HCT116 (cell line): ENCODE measurements at regions not wholly inside any gene's neighbourhood (a gene's known extent, or its start where the extent isn't known, plus 50 kb on each side); places are given as distances from the start of the nearest gene placed in this dataset.

Experiments
- ATAC-seq: fragments of 200-7000 bp; cut with Tn5 transposase; 2 replicates; pipeline ENCODE4 v1.9.1; 2020; ENCODE audit warnings: mild to moderate bottlenecking, moderate library complexity
- BruUV-seq: library from RNA; stranded (reverse); fragments of 400-500 nt; replicated peaks from 2 replicates; lab custom pipeline; 2021; lab: Mats Ljungman, UMichigan
- CTCF ChIA-PET: fragments of 300-600 bp; sonication (Branson Sonifier 250); formaldehyde crosslinking; loops from one replicate; lab custom pipeline; 2021; ENCODE audit warnings: antibody characterized with exemption; lab: Charles Lee
- POLR2A ChIA-PET: fragments of 300-600, 350-600 bp; sonication (Branson Sonifier 250); formaldehyde crosslinking; loops from one replicate; lab custom pipeline; 2021; ENCODE audit warnings: antibody characterized with exemption; lab: Charles Lee
- RAD21 ChIA-PET, 2 experiments: fragments of 300-600 bp; sonication (Branson Sonifier 250); formaldehyde crosslinking; loops; one replicate each; lab custom pipeline; 2023; ENCODE audit warnings: low total read pairs in 2 of 2; ENCODE audit not compliant: uncharacterized antibody in 2 of 2, unreplicated experiment in 2 of 2, low non-redundant PET in 1 of 2; lab: Charles Lee
- DNase-seq: peaks from one replicate; pipeline ENCODE4 v3.0.0-alpha.2; 2010; ENCODE audit warnings: low read depth, low spot score
- H2AFZ ChIP-seq: fragments of 200-600 bp; shearing (Covaris generic), sonication (generic); 2 replicates; pipeline ENCODE4 v1.6.1; 2017; ENCODE audit warnings: low read depth, mixed run types, mixed read lengths, antibody characterized with exemption, low read length; ENCODE audit not compliant: poor library complexity, severe bottlenecking
- H3K27ac ChIP-seq: 2 replicates; pipeline ENCODE4 v1.5.1; 2012; ENCODE audit warnings: low read depth, low read length
- H3K27me3 ChIP-seq: fragments of 200-600 bp; sonication (generic); 2 replicates; pipeline ENCODE4 v1.6.1; 2016; ENCODE audit warnings: mixed run types, low read length, mixed read lengths; ENCODE audit not compliant: insufficient read depth
- H3K36me3 ChIP-seq, 2 experiments: fragments of 200-500 bp in 1 of 2; fragments of 200-600 bp in 1 of 2; sonication (Bioruptor generic) in 1 of 2; sonication (generic) in 1 of 2; 2 replicates each; pipeline versions ENCODE4 v1.5.1 to v1.6.1; 2014 to 2016; ENCODE audit warnings: low read length in 2 of 2, inconsistent platforms in 1 of 2, mixed read lengths in 1 of 2, mixed run types in 1 of 2; ENCODE audit not compliant: insufficient read depth in 2 of 2, control insufficient read depth in 1 of 2
- H3K4me1 ChIP-seq, 2 experiments: fragments of 200-600 bp in 1 of 2; sonication (generic) in 1 of 2; 2 replicates each; pipeline versions ENCODE4 v1.5.1 to v1.6.1; 2012 to 2017; ENCODE audit warnings: low read length in 2 of 2, inconsistent platforms in 1 of 2, mild to moderate bottlenecking in 1 of 2, mixed read lengths in 1 of 2, mixed run types in 1 of 2, moderate library complexity in 1 of 2; ENCODE audit not compliant: insufficient read depth in 2 of 2, control insufficient read depth in 1 of 2
- H3K4me2 ChIP-seq: fragments of 200-600 bp; sonication (generic); 2 replicates; pipeline ENCODE4 v1.6.1; 2017; ENCODE audit warnings: mixed run types, low read length, mixed read lengths
- H3K4me3 ChIP-seq, 2 experiments: fragments of 200-600 bp in 1 of 2; sonication (generic) in 1 of 2; replicated peaks in 1 of 2; 2 replicates each; pipeline ENCODE4 v1.5.1; 2011 to 2016; ENCODE audit warnings: low read length in 2 of 2, control low read depth in 1 of 2, low read depth in 1 of 2, mild to moderate bottlenecking in 1 of 2, mixed read lengths in 1 of 2, mixed run types in 1 of 2
- H3K79me2 ChIP-seq: fragments of 200-600 bp; sonication (generic); 2 replicates; pipeline ENCODE4 v1.6.1; 2017; ENCODE audit warnings: mild to moderate bottlenecking, mixed run types, low read length, moderate library complexity, mixed read lengths; ENCODE audit not compliant: insufficient read depth
- H3K9ac ChIP-seq: fragments of 200-600 bp; sonication (generic); 2 replicates; pipeline ENCODE4 v1.6.1; 2016; ENCODE audit warnings: low read length, mixed read lengths
- H3K9me2 ChIP-seq: fragments of 200-600 bp; sonication (generic), shearing (Covaris generic); 2 replicates; pipeline ENCODE4 v1.6.1; 2017; ENCODE audit warnings: mixed run types, mild to moderate bottlenecking, moderate library complexity; ENCODE audit not compliant: insufficient read depth
- H3K9me3 ChIP-seq, 2 experiments: fragments of 200-500 bp in 1 of 2; fragments of 200-600 bp in 1 of 2; sonication (Bioruptor generic) in 1 of 2; sonication (generic) in 1 of 2; 2 replicates each; pipeline ENCODE4 v1.6.1; 2014 to 2017; ENCODE audit warnings: low read length in 2 of 2, mixed read lengths in 2 of 2, inconsistent platforms in 1 of 2, low read depth in 1 of 2, mild to moderate bottlenecking in 1 of 2, mixed run types in 1 of 2, moderate library complexity in 1 of 2; ENCODE audit not compliant: control insufficient read depth in 1 of 2, insufficient read depth in 1 of 2
- H4K20me1 ChIP-seq: fragments of 200-600 bp; sonication (generic), shearing (Covaris generic); 2 replicates; pipeline ENCODE4 v1.6.1; 2017; ENCODE audit warnings: mixed run types, mild to moderate bottlenecking, moderate library complexity; ENCODE audit not compliant: insufficient read depth
- CEBPB ChIP-seq: IDR thresholded peaks from 2 replicates; pipeline ENCODE4 v1.6.1; 2012; ENCODE audit warnings: low read depth
- EGR1 ChIP-seq: IDR thresholded peaks from 2 replicates; pipeline ENCODE4 v1.6.1; 2012; ENCODE audit warnings: low read depth
- EZH2 ChIP-seq: fragments of 200-600 bp; sonication (generic); IDR thresholded peaks from 2 replicates; pipeline ENCODE4 v1.6.1; 2017; ENCODE audit warnings: antibody characterized with exemption, mixed run types
- FOSL1 ChIP-seq: IDR thresholded peaks from 2 replicates; pipeline ENCODE4 v1.6.1; 2012; ENCODE audit warnings: low read depth
- POLR2A ChIP-seq: IDR thresholded peaks from 2 replicates; pipeline ENCODE4 v1.7.0; 2011; ENCODE audit warnings: borderline replicate concordance; ENCODE audit not compliant: insufficient read depth, insufficient read length; ENCODE audit errors: extremely low read depth
- RAD21 ChIP-seq: IDR thresholded peaks from 2 replicates; pipeline ENCODE4 v1.6.1; 2012; ENCODE audit warnings: low read depth, mild to moderate bottlenecking
- SIN3A ChIP-seq: IDR thresholded peaks from 2 replicates; pipeline ENCODE4 v1.6.1; 2012; ENCODE audit warnings: low read depth
- TCF7L2 ChIP-seq: IDR thresholded peaks from 2 replicates; pipeline ENCODE4 v1.7.0; 2011; ENCODE audit warnings: borderline replicate concordance, inconsistent platforms; ENCODE audit not compliant: insufficient read depth, insufficient read length; ENCODE audit errors: extremely low read depth
- ZFX ChIP-seq: fragments of 450-650 bp; IDR thresholded peaks from 2 replicates; pipeline ENCODE4 v1.6.1; 2017
- intact Hi-C: fragments of 100-400 bp; cut with micrococcal nuclease; formaldehyde crosslinking; loops from 2 replicates; pipeline ENCODE4 v1.10.0; 2022
- TF ChIP-seq, protein P1 (sequence below): IDR thresholded peaks from 2 replicates; pipeline ENCODE4 v1.6.1; 2012
- TF ChIP-seq, protein P2 (sequence below), 3 experiments: fragments of 200-600 bp in 1 of 3; sonication (generic) in 1 of 3; IDR thresholded peaks in 2 of 3; conservative IDR thresholded peaks in 1 of 3; 2 replicates each; pipeline ENCODE4 v1.5.1; 2012 to 2017; ENCODE audit warnings: low read depth in 2 of 3, low read length in 2 of 3, antibody characterized with exemption in 1 of 3, borderline replicate concordance in 1 of 3, control low read depth in 1 of 3, mild to moderate bottlenecking in 1 of 3, mixed read lengths in 1 of 3, mixed run types in 1 of 3, moderate library complexity in 1 of 3; ENCODE audit not compliant: insufficient read depth in 1 of 3
- TF ChIP-seq, protein P3 (sequence below): IDR thresholded peaks from 2 replicates; pipeline ENCODE4 v1.6.1; 2012
- TF ChIP-seq, protein P4 (sequence below): IDR thresholded peaks from 2 replicates; pipeline ENCODE4 v1.6.1; 2012; ENCODE audit warnings: low read depth

DNA sequence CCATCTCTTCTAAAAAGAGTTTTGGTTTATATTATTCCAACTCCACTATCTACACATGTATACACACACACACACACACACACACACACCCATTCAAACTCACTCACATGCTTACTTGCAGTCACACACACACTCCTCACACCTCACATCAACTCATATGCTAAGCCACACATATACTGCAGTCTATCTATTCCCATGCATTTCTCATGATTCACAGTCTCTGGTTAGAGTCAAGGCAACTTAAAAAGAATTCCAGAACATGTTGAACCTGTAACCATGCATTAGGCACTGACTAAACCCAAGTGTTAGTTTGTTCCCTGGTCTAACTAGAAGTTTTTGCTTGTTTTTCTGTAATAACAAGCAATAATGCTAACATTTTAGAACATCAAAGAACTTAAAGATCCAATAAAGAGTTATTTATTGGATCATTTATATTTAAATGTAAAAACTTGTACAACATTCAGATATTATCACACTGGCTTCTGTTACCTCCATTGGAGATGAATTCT lies 931.1 kb downstream of the PLA2G4A start:
- Histone ChIP-seq H4K20me1 (no peaks in the 10 kb centered on the region), H2AFZ (no peak overlapping the region), H3K79me2 (no peaks in the 10 kb centered on the region), H3K9me3 (no peaks in the 10 kb centered on the region), H3K36me3 (no peaks in the 10 kb centered on the region), H3K27ac (no peak overlapping the region), H3K4me3 (no peak overlapping the region), H3K9me2 (no peaks in the 10 kb centered on the region), H3K27me3 (no peaks in the 10 kb centered on the region), H3K9ac (no peak overlapping the region), H3K4me2 (no peak overlapping the region)
- BruUV-seq = no TSS peak
- RAD21 ChIA-PET = no interaction called here
- POLR2A ChIA-PET = no interaction called here
- ATAC-seq = no peak
- intact Hi-C loops = no loop called here
- CTCF ChIA-PET = no interaction called here
- TF ChIP-seq CEBPB (no peak), RAD21 (no peak), EGR1 (no peak), TCF7L2 (no peak)
- TF ChIP-seq, all 23 proteins: peak for 0
- no peaks in the 10 kb centered on the region for H3K4me1 ChIP-seq
- DNase-seq = no peak

DNA sequence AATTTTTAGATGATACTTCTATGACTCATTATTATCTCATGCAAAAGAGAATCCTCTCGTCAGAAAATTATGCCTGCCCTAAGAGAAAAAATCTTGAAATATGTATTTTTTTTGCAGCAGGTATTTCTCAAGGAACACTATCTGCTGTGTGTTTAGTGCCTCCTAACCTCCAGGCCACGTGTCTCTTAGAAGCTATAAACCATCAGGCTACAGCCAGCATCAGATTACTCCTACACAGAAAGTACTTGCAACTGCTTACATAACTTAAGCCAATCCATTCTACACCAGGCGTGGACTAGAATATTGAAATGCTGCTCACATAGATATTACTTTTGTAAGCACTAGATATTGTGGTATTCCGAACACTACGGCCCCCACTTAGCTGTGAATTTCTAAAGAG lies 933.4 kb downstream of the PLA2G4A start:
- POLR2A ChIA-PET = no interaction called here
- no peak for ATAC-seq
- Histone ChIP-seq H3K9me3 (no peaks in the 10 kb centered on the region), H3K27me3 (no peaks in the 10 kb centered on the region), H3K79me2 (no peaks in the 10 kb centered on the region), H3K36me3 (no peaks in the 10 kb centered on the region), H3K9ac (no peak overlapping the region), H3K4me1 (no peaks in the 10 kb centered on the region), H3K27ac (no peak overlapping the region), H3K4me2 (no peak overlapping the region), H2AFZ (no peak overlapping the region), H3K4me3 (no peak overlapping the region), H3K9me2 (no peaks in the 10 kb centered on the region), H4K20me1 (no peaks in the 10 kb centered on the region)
- RAD21 ChIA-PET = no interaction called here
- CTCF ChIA-PET = no interaction called here
- no peak for DNase-seq
- BruUV-seq = no TSS peak
- intact Hi-C loops = no loop called here
- TF ChIP-seq, protein P1, sequence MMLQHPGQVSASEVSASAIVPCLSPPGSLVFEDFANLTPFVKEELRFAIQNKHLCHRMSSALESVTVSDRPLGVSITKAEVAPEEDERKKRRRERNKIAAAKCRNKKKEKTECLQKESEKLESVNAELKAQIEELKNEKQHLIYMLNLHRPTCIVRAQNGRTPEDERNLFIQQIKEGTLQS = no peak
- no peak for TF ChIP-seq TCF7L2
- TF ChIP-seq, protein P2, sequence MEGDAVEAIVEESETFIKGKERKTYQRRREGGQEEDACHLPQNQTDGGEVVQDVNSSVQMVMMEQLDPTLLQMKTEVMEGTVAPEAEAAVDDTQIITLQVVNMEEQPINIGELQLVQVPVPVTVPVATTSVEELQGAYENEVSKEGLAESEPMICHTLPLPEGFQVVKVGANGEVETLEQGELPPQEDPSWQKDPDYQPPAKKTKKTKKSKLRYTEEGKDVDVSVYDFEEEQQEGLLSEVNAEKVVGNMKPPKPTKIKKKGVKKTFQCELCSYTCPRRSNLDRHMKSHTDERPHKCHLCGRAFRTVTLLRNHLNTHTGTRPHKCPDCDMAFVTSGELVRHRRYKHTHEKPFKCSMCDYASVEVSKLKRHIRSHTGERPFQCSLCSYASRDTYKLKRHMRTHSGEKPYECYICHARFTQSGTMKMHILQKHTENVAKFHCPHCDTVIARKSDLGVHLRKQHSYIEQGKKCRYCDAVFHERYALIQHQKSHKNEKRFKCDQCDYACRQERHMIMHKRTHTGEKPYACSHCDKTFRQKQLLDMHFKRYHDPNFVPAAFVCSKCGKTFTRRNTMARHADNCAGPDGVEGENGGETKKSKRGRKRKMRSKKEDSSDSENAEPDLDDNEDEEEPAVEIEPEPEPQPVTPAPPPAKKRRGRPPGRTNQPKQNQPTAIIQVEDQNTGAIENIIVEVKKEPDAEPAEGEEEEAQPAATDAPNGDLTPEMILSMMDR (IDR thresholded peaks at IDR 0.05 in 2 of 3, conservative IDR thresholded peaks at IDR 0.05 in 1 of 3; ENCODE audit: borderline replicate concordance in 1 of 3, insufficient read depth in 1 of 3, low read depth in 2 of 3, low read length in 2 of 3) = no peak
- TF ChIP-seq ZFX = no peak
- no peak for TF ChIP-seq EZH2
- no peak for TF ChIP-seq FOSL1
- TF ChIP-seq SIN3A = no peak
- TF ChIP-seq POLR2A = no peak
- no peak for TF ChIP-seq CEBPB
- TF ChIP-seq, protein P3, sequence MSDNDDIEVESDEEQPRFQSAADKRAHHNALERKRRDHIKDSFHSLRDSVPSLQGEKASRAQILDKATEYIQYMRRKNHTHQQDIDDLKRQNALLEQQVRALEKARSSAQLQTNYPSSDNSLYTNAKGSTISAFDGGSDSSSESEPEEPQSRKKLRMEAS = no peak
- TF ChIP-seq, protein P4, sequence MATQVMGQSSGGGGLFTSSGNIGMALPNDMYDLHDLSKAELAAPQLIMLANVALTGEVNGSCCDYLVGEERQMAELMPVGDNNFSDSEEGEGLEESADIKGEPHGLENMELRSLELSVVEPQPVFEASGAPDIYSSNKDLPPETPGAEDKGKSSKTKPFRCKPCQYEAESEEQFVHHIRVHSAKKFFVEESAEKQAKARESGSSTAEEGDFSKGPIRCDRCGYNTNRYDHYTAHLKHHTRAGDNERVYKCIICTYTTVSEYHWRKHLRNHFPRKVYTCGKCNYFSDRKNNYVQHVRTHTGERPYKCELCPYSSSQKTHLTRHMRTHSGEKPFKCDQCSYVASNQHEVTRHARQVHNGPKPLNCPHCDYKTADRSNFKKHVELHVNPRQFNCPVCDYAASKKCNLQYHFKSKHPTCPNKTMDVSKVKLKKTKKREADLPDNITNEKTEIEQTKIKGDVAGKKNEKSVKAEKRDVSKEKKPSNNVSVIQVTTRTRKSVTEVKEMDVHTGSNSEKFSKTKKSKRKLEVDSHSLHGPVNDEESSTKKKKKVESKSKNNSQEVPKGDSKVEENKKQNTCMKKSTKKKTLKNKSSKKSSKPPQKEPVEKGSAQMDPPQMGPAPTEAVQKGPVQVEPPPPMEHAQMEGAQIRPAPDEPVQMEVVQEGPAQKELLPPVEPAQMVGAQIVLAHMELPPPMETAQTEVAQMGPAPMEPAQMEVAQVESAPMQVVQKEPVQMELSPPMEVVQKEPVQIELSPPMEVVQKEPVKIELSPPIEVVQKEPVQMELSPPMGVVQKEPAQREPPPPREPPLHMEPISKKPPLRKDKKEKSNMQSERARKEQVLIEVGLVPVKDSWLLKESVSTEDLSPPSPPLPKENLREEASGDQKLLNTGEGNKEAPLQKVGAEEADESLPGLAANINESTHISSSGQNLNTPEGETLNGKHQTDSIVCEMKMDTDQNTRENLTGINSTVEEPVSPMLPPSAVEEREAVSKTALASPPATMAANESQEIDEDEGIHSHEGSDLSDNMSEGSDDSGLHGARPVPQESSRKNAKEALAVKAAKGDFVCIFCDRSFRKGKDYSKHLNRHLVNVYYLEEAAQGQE = no peak
- TF ChIP-seq, all 23 proteins: peak for 0
